ENCODE measurements at regions not wholly inside any gene's neighbourhood (a gene's known extent, or its start where the extent isn't known, plus 50 kb on each side); places are given as distances from the start of the nearest gene placed in this dataset.
"Not testable (repeated sequence)": the region's sequence is repeated elsewhere in the genome, so short reads cannot be mapped to it uniquely, and the experiment has no call there.

DNA sequence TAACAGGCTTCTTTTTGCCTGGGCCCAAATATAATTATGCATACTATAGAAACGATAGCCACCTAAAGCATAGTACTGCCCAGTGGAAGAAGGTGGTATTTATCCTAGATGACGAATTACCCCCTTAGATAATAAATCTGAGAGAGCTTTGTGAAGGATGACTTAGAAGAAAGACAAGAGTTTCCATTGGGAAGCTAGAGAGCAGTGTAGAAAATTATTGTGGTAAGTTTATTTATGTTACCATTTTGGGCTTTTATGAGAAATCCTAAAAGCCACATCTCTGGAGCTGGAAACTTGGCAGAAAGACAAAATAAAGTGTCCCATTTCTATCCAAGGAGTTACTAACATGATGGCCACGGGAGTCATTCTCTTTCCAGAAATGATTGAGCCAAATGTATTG, 172.0 kb upstream of the SEMA6A start:
- DNase-seq (ENCODE audit: low read depth) = no peak

DNA sequence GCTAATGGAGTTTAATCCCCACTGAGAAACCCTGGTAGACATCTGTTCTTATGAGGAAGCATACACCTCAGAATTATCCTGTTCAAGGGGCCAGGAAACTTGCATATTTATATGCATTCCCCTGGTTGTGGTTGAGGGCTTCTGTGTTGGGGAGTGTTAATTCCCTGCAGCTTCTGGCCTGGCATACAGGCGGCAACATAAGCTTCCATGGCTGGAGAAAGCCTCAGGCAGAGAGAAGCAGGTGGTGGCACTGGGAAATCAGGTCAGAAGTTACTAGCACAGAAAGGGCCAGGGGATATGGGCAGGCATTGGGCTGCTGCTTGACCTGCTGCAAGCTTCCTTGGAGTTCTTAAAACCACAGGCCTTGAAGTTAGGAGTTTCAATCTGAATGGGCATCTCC, 166.1 kb upstream of the SEMA6A start:
- no peak for DNase-seq (ENCODE audit: low read depth)

DNA sequence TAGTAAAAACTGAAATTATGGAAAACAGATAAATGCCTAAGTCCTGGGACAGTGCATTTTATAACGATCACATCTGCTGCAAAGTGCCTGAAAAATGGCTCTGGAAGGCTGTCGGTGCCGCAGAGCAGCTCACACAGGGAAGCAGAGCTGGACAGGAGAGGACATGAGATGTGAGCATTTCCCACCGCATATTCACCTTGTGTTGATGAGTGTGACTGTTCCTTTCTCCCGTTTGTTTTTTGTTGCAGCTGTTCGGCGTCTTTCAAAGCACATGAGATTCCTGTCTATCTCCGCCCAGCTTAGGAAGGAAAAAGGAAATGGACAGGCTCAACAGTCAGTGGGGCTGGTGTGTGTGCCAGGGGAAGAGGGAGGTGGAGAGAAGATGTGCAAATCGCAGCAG, 164.9 kb upstream of the SEMA6A start:
- no peak for DNase-seq (ENCODE audit: low read depth)

DNA sequence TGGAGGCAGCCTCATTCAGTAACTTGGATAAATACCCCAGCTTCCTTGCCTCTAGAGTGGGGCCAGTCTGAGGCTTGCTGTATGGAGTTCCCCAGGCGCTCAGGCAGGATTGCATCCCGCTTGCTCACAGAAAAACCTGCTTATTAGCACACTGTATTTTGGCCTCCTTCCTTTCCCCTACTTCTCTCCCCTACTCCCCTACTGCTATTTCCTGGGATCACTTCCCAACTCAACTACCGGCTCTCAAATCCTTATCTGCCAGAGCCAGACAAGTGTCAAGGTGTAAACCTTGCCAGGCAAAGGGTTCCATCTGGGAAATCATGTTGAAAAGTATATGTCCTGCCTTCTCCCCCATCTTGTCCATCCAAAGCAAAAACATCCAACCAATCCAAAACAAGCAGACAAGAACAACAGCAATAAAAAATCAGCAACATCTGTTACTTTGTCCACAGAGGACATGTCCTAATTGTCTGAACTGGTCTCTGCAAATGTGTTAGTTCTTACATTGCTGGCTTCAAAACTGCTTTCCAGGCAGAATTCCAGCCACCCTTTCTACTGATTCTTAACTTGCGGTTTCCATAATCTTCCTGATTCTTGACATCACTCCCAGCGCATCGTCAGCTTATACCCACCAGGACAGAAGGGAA, 164.1 kb upstream of the SEMA6A start:
- DNase-seq (ENCODE audit: low read depth) = peak; percentile 77

DNA sequence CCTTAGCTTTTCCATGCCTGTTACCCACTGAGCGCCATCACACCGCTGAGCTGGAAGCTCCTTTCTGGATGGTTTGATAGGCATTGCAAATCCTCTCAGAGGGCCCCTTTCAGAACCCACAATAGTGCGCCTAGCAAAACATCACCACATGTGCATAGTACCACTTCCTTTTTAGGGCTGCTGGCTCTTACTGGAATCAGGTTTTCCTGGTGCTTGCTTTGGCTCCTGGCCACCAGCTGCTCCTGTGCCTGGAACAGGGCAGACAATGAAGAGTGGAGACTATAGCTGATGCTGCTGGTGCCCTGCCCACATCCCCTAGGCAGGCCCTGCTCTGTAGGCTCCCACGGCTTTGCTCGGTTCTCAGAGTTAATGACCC, 163.6 kb upstream of the SEMA6A start:
- no peak for DNase-seq (ENCODE audit: low read depth)

DNA sequence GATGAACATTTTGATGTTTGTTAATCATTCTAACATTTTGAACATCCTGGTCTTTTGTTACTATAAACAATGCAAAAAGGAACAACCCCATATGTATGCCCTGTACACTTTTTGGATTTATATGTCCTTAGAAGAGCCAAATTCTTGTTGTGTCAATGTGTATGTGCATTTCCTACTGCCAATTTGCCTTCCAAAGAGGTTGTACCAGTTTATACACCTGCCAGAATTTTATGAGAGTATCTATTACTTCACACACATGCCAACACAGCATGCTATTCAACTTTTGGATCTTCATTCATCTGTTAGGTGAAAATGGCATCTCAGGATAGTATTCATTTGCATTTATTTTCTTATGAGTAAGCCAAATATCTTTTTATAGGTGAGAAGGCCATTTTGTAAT, 162.0 kb upstream of the SEMA6A start:
- DNase-seq (ENCODE audit: low read depth) = no peak

DNA sequence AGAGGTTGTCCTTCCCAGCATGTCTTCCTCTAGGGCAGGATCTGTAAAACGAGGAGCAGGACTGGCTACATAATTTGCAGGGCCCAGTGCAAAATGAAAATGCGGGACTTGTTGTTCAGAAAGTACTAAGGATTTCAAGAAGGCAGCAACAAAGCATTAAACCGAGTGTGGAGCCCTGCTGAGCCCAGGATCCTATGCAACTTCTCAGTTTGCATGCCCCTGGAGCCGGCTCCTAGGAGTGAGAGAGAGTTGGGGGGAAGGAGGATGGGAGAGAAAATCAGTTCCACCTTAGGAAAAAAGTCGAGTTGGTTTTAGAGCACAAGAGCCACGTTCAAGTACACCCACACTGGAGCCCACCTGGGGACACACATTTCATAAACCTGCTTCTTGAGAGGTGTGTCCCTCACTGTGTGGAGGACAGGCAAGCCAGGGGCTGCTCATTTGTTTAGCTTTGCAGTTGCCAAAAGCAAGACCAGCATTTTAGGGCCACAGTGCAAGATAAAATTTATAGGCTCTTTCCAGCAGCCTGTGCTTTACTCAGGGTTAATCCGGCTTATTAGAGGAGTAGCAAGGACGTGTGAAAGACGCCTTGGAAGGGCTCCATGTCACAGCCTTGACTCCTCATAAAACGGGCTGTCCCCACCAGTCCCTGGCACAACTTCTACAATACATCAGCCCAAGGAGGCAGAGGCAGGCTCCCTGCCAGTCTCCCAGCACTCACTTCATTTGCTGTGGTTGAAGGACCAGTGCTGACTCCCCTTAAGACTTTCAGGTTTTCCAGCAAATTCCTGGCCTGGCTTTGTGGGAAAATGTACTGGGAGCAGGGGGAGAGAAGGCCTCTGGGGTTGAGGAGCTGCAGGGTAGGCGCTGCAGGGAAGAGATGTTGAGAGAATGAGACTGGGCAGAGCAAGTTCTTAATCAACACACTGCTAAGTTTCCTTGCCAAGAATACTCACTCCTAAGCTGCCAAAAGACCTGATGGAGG, 159.7 kb upstream of the SEMA6A start:
- no peak for DNase-seq (ENCODE audit: low read depth)

DNA sequence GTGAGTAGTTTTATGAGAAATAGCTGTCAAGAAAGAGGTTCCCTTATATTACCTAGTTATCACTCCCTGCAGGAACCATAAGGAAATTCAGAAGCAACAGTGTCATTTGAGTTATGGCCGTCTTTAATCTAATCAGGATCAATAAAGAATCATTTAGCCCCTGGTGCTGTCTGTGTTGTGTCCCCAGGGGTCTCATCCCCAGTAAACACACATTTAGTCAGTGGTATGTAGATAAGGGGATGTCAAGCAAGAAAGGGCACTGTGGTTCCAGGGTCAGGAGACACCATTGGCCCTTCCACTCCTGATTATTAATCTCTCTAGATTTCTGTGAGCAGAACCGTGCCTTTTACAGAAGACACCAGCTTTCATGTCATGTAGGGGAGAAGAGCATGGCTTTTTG, 158.0 kb upstream of the SEMA6A start:
- DNase-seq (ENCODE audit: low read depth) = no peak

DNA sequence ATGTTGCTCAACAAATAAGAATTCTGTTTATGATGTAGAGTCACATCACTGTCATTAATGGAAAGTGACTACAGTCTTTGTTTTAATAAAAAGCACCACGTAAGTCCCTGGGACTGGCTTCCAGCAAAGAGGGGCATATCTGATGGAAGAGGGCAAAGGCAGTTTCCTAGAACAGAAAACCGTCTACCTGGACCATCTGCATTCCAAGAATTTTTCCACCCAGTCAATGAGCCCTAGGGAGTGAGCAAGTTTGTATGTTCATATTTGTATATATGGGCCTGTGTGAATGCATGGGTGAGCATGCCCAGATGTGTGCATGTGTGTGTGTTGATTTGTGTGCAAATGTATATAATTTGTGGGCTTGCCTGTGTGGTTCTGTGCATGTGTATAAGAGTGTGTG, 156.8 kb upstream of the SEMA6A start:
- DNase-seq (ENCODE audit: low read depth) = no peak

DNA sequence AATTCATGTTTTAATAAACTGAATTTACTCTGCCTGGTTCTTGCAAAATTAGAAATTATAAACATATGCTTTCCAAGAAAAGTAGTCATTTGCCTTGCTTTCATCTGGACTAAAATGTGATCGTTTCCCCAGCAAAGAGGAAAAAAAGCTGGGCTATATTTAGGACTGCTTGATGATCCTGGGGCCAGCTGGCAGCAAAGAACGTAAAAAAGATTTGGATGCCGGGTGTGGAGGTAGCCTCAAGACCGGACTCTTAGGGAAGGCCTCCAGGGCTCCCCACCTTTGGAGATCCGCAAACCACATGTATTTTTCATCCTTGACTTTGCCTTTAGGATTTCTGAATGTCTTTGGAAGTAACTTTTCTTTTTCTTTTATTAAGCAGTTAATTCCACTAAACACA, 156.1 kb upstream of the SEMA6A start:
- no peak for DNase-seq (ENCODE audit: low read depth)

DNA sequence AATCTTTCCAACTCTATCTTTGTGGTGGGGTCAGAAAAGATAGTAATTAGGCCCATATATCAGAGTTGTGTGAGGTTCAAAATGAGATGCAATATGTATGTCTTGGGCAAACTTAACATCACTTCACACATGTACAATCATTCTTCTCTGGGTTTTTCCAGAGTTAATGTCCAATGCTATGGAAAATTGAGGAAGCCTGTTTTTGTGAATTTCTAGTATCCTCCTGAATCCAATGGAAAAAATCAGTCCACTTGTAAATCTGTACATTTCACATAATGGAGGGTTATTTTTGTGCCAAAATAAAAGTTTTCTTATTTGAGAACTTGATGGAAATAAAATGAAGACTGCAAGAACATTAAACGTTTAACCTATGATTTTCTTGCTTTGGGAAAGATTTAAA, 155.6 kb upstream of the SEMA6A start:
- DNase-seq (ENCODE audit: low read depth) = no peak

DNA sequence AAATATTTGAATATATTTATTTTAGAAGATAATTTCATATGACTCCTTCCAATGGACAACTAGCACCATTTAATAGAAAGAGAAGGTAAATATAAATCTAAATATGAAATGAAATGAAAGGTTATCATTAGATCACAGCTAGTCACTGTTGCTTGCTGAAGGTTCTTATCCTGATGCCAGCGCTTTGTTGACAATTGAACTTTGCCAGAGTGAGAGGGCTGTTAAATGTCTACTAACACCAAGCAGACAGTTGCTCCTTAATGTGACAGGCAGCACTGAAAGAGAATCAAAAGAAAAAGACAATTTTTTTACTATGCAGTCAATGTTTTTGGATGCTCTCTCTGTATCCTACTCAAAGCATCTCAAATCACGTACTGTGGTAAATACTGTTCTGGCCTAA, 152.6 kb upstream of the SEMA6A start:
- DNase-seq (ENCODE audit: low read depth) = no peak

DNA sequence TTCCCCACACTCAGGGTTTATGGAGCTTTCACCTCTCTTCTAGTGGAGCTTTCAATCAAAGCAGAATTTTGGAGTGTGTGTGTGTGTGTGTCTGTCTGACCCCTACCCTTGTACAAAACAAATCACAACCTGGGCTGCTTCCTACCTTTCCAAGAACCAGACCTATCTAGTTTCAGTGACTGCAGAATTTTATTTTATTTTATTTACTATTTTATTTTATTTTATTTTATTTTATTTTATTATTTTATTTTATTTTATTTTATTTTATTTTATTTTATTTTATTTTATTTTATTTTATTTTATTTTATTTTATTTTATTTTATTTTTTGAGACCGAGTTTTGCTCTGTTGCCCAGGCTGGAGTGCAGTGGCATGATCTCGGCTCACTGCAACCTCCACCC, 151.6 kb upstream of the SEMA6A start:
- DNase-seq (ENCODE audit: low read depth) = not testable (repeated sequence)

DNA sequence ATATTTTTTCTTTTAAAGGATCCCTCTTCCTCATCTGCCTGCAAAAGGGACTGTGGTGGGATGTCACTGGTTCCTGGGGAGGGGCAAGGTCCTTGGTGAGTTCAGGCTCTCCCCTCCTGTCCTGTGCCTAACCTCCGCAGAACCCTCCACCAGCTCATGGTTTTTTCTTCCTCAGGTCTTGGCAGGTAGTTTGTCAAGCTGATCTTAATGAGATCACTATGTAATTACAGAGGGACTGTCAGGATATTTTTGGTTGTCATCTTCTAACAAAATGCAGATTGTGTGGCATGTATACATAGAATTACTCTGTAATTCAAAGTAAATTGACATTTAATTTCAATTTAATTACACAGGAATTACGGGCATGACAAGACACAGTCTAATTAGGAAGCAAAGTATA, 150.3 kb upstream of the SEMA6A start:
- no peak for DNase-seq (ENCODE audit: low read depth)

DNA sequence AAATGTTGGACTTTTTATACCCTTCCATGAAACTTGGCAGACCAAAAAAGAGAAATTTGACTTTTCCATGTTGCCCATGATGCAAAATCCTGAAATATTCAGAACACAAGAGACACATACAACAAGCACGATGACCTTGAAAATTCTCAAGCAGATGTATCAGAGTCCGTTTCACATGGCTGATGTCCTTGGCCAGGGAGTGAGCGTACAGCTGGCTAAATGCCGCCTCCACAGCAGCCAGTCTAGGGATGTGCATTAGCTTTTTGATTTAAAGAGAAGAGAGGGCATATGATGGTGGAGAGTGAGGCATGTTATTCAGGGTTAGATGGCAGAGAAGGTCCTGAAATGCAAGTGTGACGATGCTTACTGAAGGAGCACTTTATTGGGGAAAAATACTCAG, 148.0 kb upstream of the SEMA6A start:
- DNase-seq (ENCODE audit: low read depth) = no peak

DNA sequence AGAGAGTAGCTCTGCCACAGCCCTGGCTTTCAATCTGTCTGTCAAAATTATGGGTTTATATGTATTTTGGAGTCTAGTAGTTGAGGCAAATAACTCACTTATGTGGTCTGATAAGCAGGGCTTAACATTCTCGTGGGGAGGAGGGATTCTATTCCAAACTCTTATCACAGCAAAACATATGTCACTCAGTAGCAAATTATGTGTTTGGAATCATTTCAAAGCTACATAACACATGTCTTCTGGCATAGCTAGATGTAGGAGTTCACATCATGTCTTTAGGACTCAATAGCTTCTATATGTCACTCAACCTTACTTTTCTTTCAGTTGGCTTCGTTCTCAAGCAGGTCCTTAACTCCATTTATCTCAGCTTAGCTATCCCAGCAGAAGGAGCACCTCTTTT, 144.5 kb upstream of the SEMA6A start:
- DNase-seq (ENCODE audit: low read depth) = no peak

DNA sequence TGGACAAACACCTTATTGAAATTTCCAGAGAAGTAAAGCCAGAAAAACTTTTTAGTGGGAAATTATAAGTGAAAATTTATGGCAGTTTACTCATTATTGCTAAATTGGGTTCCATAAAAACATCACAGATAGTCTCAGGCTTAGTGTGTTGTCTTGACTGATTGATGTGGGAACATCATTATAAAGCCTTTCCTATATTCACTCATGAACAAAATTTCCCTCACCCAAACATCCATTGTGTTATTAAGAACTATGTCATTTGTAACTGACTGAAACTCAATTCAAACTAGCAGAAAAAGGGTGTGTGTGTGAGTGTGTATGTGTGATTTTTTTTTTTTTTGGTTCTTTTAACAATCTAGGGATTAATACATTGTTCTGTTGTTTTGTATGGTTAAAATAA, 143.7 kb upstream of the SEMA6A start:
- DNase-seq (ENCODE audit: low read depth) = no peak

DNA sequence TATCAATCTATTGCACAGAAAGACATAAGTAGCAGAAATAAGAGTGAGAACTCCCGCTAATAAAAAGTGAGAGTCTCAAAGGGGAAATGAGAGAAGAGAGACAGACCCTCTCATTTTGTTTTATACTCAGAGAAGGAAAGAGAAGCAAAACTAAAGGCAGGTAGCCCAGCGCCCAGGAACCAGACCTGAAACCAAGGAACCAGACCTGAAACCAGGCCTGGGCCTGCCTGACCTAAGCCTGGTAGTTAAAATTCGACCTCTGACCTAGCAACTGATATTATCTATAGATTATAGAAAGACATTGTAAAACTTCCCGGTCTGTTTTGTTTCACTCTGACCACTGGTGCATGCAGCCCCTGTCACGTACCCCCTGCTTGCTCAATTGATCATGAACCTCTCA, 134.5 kb upstream of the SEMA6A start:
- DNase-seq (ENCODE audit: low read depth) = no peak

DNA sequence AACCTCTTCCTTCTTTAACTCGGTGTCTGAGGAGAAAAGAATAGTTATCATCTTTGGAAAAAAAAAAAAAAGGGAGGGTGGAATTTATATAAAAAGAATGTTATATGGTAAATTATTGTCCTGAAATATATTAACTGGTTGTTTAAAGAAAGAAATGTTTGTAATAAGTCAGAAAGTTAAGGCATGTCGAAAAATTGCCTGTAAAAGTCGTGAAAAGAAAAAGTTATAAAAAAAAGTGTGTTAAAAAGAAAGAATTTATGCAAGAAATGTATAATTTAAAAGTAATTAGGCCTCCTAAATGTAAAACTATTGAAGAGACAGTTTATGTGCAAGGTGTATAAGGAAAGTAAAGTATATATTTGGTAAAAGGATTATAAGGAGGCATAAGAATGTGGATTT, 130.5 kb upstream of the SEMA6A start:
- not testable (repeated sequence) for DNase-seq (ENCODE audit: low read depth)

DNA sequence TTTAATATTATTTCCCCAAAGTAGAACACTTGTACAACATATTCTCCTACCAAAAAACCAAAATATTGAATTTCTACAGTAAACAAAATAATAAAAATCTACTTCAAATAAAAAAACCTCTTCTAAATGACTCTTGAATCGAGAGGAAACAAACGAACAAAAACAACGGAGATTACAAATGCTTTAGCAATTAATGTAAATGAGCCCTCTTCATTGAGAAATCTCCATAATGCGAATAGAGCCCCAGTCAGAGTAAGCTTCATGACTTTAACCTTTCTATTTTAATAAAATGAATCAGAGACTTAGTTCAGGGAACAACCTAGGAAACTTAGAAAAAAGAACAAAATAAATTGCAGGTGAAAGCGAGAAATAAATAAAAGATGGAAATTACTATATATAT, 129.3 kb upstream of the SEMA6A start:
- no peak for DNase-seq (ENCODE audit: low read depth)

DNA sequence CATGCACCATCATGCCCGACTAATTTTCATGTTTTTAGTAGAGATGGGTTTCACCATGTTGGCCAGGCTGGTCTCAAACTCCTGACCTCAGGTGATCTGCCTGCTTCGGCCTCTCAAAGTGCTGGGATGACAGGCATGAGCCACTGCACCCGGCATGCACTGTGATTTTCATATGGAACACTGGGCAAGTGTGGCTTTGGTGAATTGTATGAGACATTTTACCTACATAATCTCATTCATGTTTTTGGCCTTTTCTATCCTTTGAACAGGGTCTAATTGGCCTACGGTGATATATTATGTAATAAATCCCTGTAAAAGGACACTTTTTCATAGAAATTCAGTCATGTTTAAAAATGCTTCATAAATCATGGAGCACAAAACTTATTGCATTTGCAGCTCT, 128.7 kb upstream of the SEMA6A start:
- no peak for DNase-seq (ENCODE audit: low read depth)

DNA sequence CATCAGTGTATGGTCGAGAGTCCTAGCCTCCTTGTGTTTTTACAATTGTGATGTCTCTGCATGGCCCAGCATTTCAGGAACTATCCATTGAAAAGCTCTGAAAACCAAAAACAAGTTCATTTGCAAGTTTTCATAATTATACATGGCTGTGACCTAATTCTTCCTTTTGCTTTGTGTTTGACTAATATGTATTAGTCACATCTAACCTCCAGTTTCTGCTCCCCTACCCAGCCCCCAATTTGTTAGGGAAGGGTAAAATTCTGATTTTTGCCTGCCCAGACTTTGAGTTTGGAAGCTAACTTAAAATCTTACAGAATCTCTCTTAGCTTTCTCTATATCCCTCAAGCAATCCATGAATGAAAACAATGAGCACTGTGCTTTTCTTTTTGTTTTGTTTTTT, 128.2 kb upstream of the SEMA6A start:
- no peak for DNase-seq (ENCODE audit: low read depth)

DNA sequence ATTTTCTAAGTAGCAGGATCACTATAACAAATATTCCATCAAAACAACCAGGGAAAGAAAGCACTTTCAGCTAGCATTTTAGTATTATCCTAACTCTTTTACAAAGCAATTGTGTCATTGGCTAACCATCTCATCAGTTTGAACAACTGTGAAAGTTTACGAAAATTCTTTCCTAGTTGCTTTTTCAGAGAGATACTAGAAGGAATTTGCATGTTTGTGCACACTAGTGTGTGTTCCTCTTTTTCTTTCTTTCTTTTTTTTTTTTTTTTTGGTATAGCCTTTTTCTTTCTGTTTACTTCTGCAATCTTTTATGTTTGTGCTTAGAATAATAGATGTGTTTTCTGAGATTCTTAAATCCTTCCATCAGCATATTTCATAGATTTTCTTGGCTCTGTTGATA, 124.7 kb upstream of the SEMA6A start:
- no peak for DNase-seq (ENCODE audit: low read depth)
